ENCODE measurements at regions not wholly inside any gene's neighbourhood (a gene's known extent, or its start where the extent isn't known, plus 50 kb on each side); places are given as distances from the start of the nearest gene placed in this dataset.

DNA sequence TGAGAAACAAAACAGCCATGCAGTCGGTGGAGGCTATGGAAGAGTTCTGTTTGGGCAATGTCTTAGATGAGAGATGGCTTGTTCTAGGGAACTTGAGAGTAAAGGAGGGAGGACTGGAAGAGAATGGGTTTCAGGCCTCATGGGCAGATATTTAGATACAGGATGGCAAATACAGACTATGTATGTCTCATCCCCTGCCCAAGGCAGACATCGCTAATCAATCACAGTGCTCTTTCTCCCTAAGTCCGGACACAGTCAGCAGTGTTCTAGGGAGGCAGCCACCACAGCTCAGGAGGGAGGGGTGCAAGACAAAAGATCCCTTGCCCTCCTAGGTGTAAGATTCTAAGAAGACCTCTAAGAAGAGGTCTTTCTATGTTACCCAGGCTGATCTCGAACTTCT, 159.3 kb upstream of the TLE3 start:
- Histone ChIP-seq H3K4me3 (ENCODE audit: low read length in 2 of 2) (no peak overlapping the region), H3K27ac (ENCODE audit: low read length) (no peak overlapping the region), H3K9me3 (ENCODE audit: control insufficient read depth in 2 of 2, low read length in 2 of 2) (no peaks in the 10 kb centered on the region), H3K36me3 (ENCODE audit: control insufficient read depth in 2 of 2, insufficient read depth in 2 of 2, low read length in 2 of 2) (no peaks in the 10 kb centered on the region), H3K4me1 (ENCODE audit: control insufficient read depth, insufficient read depth, low read length) (peaks cover 7% of the 10 kb centered on the region), H3K9ac (ENCODE audit: low read length in 2 of 2) (no peak overlapping the region), H3K27me3 (ENCODE audit: control insufficient read depth in 1 of 2, insufficient read depth in 2 of 2, low read length in 2 of 2) (no peaks in the 10 kb centered on the region)

DNA sequence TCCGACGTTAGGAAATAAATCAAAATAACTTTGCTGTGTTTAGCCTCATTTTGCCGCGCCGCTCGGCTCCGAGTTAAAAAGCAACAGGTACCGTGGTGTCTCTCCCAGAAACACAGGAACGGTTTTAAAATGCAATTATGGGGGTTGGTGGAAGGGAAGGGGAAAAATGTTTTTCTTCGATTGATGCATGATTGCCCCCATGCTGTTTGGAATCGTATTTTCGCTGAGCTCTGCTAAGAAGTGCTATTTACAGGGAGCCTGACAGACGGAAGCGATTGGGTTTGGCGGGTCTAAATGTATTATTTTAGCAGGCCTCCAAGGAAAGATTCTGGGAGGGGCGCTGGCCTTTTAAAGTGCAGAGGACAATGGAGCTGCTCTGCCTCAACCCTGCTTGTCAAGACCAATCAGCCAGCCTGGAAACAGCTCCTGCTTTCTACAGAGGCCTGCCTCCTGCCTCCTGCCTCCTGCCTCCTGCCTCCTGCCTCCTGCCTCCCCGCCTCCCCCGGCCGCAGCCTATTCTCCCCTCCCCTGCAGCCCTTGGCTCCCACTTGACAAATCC, 156.7 kb upstream of the TLE3 start:
- no peaks in the 10 kb centered on the region for H3K27me3 ChIP-seq (ENCODE audit: control insufficient read depth in 1 of 2, insufficient read depth in 2 of 2, low read length in 2 of 2)

GRCh38 chr15:70253461-70254156, 155.9 kb upstream of the TLE3 start:
- Histone ChIP-seq H3K4me1 (ENCODE audit: control insufficient read depth, insufficient read depth, low read length) (peaks cover 4% of the 10 kb centered on the region), H3K4me3 (ENCODE audit: low read length in 2 of 2) (no peak overlapping the region)

More for the DNA sequence above, 156.7 kb upstream of the TLE3 start:
- Histone ChIP-seq H3K9me3 (ENCODE audit: control insufficient read depth in 2 of 2, low read length in 2 of 2) (no peaks in the 10 kb centered on the region), H3K4me3 (ENCODE audit: low read length in 2 of 2) (no peak overlapping the region), H3K27ac (ENCODE audit: low read length) (no peak overlapping the region), H3K36me3 (ENCODE audit: control insufficient read depth in 2 of 2, insufficient read depth in 2 of 2, low read length in 2 of 2) (no peaks in the 10 kb centered on the region), H3K9ac (ENCODE audit: low read length in 2 of 2) (no peak overlapping the region), H3K4me1 (ENCODE audit: control insufficient read depth, insufficient read depth, low read length) (peaks cover 7% of the 10 kb centered on the region)

DNA sequence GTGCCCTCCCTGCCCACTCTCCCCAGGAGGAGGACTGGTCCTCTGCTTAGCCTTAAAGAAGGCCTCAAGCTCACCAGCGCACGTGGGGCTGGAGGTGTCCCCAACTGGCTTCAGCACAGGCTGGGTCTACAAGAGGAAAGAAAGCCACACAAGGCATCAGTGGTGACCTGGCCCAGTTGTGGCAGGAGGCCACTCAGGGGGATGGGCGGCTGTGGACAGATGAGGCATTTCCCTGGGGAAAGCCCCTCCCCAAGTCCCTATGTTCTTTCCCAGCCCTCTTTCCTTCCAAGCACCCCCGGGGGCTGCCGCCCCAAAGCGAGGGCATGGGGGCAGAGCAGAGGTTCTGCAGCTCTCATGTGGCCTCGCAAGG, 155.2 kb upstream of the TLE3 start:
- H3K9ac ChIP-seq (ENCODE audit: low read length in 2 of 2): no peak overlapping the region
- H3K4me3 ChIP-seq (ENCODE audit: low read length in 2 of 2): no peak overlapping the region
- no peaks in the 10 kb centered on the region for H3K9me3 ChIP-seq (ENCODE audit: control insufficient read depth in 2 of 2, low read length in 2 of 2)
- H3K36me3 ChIP-seq (ENCODE audit: control insufficient read depth in 2 of 2, insufficient read depth in 2 of 2, low read length in 2 of 2): no peaks in the 10 kb centered on the region
- no peaks in the 10 kb centered on the region for H3K27me3 ChIP-seq (ENCODE audit: control insufficient read depth in 1 of 2, insufficient read depth in 2 of 2, low read length in 2 of 2)
- no peak overlapping the region for H3K27ac ChIP-seq (ENCODE audit: low read length)
- no peaks in the 10 kb centered on the region for H3K4me1 ChIP-seq (ENCODE audit: control insufficient read depth, insufficient read depth, low read length)

More at GRCh38 chr15:70253461-70254156, 155.9 kb upstream of the TLE3 start:
- H3K9ac ChIP-seq (ENCODE audit: low read length in 2 of 2): no peak overlapping the region
- no peaks in the 10 kb centered on the region for H3K36me3 ChIP-seq (ENCODE audit: control insufficient read depth in 2 of 2, insufficient read depth in 2 of 2, low read length in 2 of 2)
- no peaks in the 10 kb centered on the region for H3K27me3 ChIP-seq (ENCODE audit: control insufficient read depth in 1 of 2, insufficient read depth in 2 of 2, low read length in 2 of 2)
- no peaks in the 10 kb centered on the region for H3K9me3 ChIP-seq (ENCODE audit: control insufficient read depth in 2 of 2, low read length in 2 of 2)
- H3K27ac ChIP-seq (ENCODE audit: low read length): no peak overlapping the region

DNA sequence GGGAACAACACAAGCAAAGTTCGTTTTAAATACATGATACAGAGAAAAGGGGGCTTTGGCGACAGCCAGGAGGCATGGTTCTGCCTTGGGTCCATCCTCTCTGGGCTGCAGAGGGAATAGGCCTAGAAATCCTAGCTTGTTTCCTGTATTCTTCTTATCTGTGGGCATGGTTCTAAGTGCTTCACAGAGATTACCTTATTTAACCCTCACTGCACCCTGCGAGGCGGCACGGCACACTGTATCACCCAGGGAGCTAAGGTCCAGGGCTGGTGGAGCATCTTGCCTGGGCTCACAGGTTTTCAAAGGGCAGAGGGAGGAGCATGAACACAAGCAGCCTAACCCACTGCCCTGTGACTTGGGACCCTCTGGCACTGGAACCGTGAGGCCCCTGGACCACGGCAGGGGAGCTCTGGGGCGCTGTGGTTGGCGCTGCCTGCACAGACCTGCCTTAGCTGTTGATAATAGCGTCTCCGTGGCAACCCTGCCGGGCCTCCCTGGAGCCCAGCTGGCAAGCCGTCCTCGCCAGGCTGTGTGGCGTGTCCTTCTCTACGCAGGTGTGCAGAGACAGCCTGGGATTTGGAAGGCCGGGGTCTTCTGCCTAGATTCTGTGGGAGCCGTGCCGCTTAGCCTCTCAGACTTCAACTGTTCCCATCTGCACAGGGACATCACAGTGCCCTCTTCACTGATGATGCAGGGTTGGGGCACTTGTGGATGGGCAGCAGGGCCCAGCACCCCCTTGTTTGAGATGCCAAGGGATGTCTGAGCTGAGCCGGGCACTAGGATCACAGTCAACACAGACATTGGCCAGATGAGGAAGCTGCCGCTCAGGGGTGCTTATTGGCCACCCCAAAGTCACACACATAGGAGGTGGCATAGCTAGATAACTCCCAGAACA, 154.6 kb upstream of the TLE3 start:
- H3K9ac ChIP-seq (ENCODE audit: low read length in 2 of 2): no peak overlapping the region

GRCh38 chr15:70251246-70251990, 153.7 kb upstream of the TLE3 start:
- H3K36me3 ChIP-seq (ENCODE audit: control insufficient read depth in 2 of 2, insufficient read depth in 2 of 2, low read length in 2 of 2): no peaks in the 10 kb centered on the region
- H3K27ac ChIP-seq (ENCODE audit: low read length): no peak overlapping the region
- no peak overlapping the region for H3K4me3 ChIP-seq (ENCODE audit: low read length in 2 of 2)
- no peaks in the 10 kb centered on the region for H3K27me3 ChIP-seq (ENCODE audit: control insufficient read depth in 1 of 2, insufficient read depth in 2 of 2, low read length in 2 of 2)
- no peaks in the 10 kb centered on the region for H3K9me3 ChIP-seq (ENCODE audit: control insufficient read depth in 2 of 2, low read length in 2 of 2)
- H3K9ac ChIP-seq (ENCODE audit: low read length in 2 of 2): no peak overlapping the region
- no peaks in the 10 kb centered on the region for H3K4me1 ChIP-seq (ENCODE audit: control insufficient read depth, insufficient read depth, low read length)

More for the DNA sequence above, 154.6 kb upstream of the TLE3 start:
- H3K4me3 ChIP-seq (ENCODE audit: low read length in 2 of 2): no peak overlapping the region
- no peaks in the 10 kb centered on the region for H3K9me3 ChIP-seq (ENCODE audit: control insufficient read depth in 2 of 2, low read length in 2 of 2)
- no peaks in the 10 kb centered on the region for H3K4me1 ChIP-seq (ENCODE audit: control insufficient read depth, insufficient read depth, low read length)
- H3K27me3 ChIP-seq (ENCODE audit: control insufficient read depth in 1 of 2, insufficient read depth in 2 of 2, low read length in 2 of 2): no peaks in the 10 kb centered on the region
- no peaks in the 10 kb centered on the region for H3K36me3 ChIP-seq (ENCODE audit: control insufficient read depth in 2 of 2, insufficient read depth in 2 of 2, low read length in 2 of 2)
- no peak overlapping the region for H3K27ac ChIP-seq (ENCODE audit: low read length)

GRCh38 chr15:70250208-70251201, 152.8 kb upstream of the TLE3 start:
- H3K9me3 ChIP-seq (ENCODE audit: control insufficient read depth in 2 of 2, low read length in 2 of 2): no peaks in the 10 kb centered on the region

DNA sequence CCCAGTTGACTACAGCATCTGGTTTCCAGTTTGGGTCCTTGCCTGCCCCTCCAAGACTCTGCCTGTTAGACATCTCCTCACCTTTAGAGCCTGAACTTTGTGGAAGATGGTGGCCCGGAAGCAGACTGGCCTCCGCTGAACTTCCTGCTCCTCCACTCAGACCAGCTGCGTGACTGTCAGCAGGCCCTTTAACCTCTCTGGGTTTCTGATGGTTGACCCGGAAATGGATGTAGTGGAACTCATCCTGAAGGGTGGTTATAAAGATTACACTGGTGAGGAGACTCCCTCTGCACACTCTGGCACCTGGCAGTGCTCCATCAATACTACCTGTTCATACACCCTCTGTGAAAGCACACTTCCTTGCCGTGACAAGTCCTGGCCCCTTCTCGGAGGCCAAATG, 151.9 kb upstream of the TLE3 start:
- Histone ChIP-seq H3K4me1 (ENCODE audit: control insufficient read depth, insufficient read depth, low read length) (no peaks in the 10 kb centered on the region), H3K36me3 (ENCODE audit: control insufficient read depth in 2 of 2, insufficient read depth in 2 of 2, low read length in 2 of 2) (no peaks in the 10 kb centered on the region), H3K4me3 (ENCODE audit: low read length in 2 of 2) (no peak overlapping the region), H3K27me3 (ENCODE audit: control insufficient read depth in 1 of 2, insufficient read depth in 2 of 2, low read length in 2 of 2) (no peaks in the 10 kb centered on the region), H3K9me3 (ENCODE audit: control insufficient read depth in 2 of 2, low read length in 2 of 2) (no peaks in the 10 kb centered on the region), H3K9ac (ENCODE audit: low read length in 2 of 2) (no peak overlapping the region), H3K27ac (ENCODE audit: low read length) (no peak overlapping the region)

More at GRCh38 chr15:70250208-70251201, 152.8 kb upstream of the TLE3 start:
- Histone ChIP-seq H3K27me3 (ENCODE audit: control insufficient read depth in 1 of 2, insufficient read depth in 2 of 2, low read length in 2 of 2) (no peaks in the 10 kb centered on the region), H3K27ac (ENCODE audit: low read length) (no peak overlapping the region), H3K36me3 (ENCODE audit: control insufficient read depth in 2 of 2, insufficient read depth in 2 of 2, low read length in 2 of 2) (no peaks in the 10 kb centered on the region), H3K4me3 (ENCODE audit: low read length in 2 of 2) (no peak overlapping the region), H3K4me1 (ENCODE audit: control insufficient read depth, insufficient read depth, low read length) (no peaks in the 10 kb centered on the region), H3K9ac (ENCODE audit: low read length in 2 of 2) (no peak overlapping the region)

- no peaks in the 10 kb centered on the region for H3K4me1 ChIP-seq (ENCODE audit: control insufficient read depth, insufficient read depth, low read length)
Measured at GRCh38 chr15:70248116-70249025, 150.7 kb upstream of the TLE3 start.

More at GRCh38 chr15:70248116-70249025, 150.7 kb upstream of the TLE3 start:
- Histone ChIP-seq H3K4me3 (ENCODE audit: low read length in 2 of 2) (no peak overlapping the region), H3K36me3 (ENCODE audit: control insufficient read depth in 2 of 2, insufficient read depth in 2 of 2, low read length in 2 of 2) (no peaks in the 10 kb centered on the region), H3K9ac (ENCODE audit: low read length in 2 of 2) (no peak overlapping the region), H3K9me3 (ENCODE audit: control insufficient read depth in 2 of 2, low read length in 2 of 2) (no peaks in the 10 kb centered on the region), H3K27me3 (ENCODE audit: control insufficient read depth in 1 of 2, insufficient read depth in 2 of 2, low read length in 2 of 2) (no peaks in the 10 kb centered on the region), H3K27ac (ENCODE audit: low read length) (no peak overlapping the region)
